GM12878 (cell line): ENCODE measurements at regions not wholly inside any gene's neighbourhood (a gene's known extent, or its start where the extent isn't known, plus 50 kb on each side); places are given as distances from the start of the nearest gene placed in this dataset.

Experiments used
- CHD4 ChIP-seq: fragments of 200-600 bp; sonication (generic); IDR thresholded peaks from 2 replicates; pipeline ENCODE4 v1.6.1; 2016; ENCODE audit warnings: mild to moderate bottlenecking
- MAX ChIP-seq: IDR thresholded peaks from 2 replicates; pipeline ENCODE4 v1.6.1; 2012; ENCODE audit warnings: low read depth, low read length, improper control_type of control experiment
- STAT1 ChIP-seq: fragments of 450-650 bp; conservative IDR thresholded peaks from 2 replicates; pipeline ENCODE4 v1.6.1; 2014; ENCODE audit warnings: antibody characterized with exemption, mild to moderate bottlenecking
- ZNF207 ChIP-seq: fragments of 450-650 bp; IDR thresholded peaks from 2 replicates; pipeline ENCODE4 v1.6.1; 2014; ENCODE audit warnings: antibody characterized with exemption, mild to moderate bottlenecking, borderline replicate concordance
- ZNF274 ChIP-seq: IDR thresholded peaks from one replicate; pipeline ENCODE4 v1.8.0; 2011; ENCODE audit not compliant: insufficient read length, insufficient read depth
- TF ChIP-seq, protein P1 (sequence below), 3 experiments: IDR thresholded peaks in 2 of 3; conservative IDR thresholded peaks in 1 of 3; 2 replicates each; pipeline ENCODE4 v1.5.1; 2011; ENCODE audit warnings: low read depth in 3 of 3, low read length in 3 of 3, mild to moderate bottlenecking in 3 of 3, control low read depth in 2 of 3, moderate library complexity in 2 of 3, inconsistent platforms in 1 of 3, mixed read lengths in 1 of 3; ENCODE audit not compliant: control insufficient read depth in 2 of 3, insufficient read depth in 1 of 3; ENCODE audit errors: extremely low read depth in 1 of 3

DNA sequence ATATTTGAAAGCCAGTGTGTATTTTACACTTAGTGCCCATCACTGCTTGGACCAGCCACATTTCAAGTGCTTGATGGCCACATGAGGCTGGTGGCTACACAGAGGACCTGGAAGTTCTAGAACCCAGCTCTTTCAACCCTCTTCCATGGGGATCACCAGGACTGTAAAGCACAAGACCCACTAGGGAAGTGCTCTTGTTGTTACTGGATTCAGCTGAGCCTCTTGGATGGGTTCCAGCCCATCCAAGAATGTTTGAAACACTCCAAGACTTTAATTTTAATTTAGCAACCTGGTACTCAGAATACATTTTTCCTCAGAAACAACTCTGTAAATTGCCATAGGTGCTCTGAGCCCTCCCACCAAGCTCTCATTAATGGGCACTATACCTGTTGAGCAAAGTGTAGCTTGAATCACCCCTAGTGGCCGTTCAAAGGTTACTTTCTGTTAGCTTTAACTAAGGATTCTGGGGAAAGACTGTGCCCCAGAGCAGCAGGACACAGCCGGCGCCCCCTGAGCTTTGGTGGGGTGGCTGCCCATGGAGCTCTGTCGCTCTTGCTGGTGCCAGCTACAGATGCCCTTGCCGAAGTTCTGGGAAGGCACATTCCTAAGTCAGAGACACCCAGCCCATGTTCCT is 212.4 kb downstream of the HSD17B3 start:
- no peak for TF ChIP-seq ZNF274
- TF ChIP-seq CHD4: no peak
- TF ChIP-seq, protein P1, sequence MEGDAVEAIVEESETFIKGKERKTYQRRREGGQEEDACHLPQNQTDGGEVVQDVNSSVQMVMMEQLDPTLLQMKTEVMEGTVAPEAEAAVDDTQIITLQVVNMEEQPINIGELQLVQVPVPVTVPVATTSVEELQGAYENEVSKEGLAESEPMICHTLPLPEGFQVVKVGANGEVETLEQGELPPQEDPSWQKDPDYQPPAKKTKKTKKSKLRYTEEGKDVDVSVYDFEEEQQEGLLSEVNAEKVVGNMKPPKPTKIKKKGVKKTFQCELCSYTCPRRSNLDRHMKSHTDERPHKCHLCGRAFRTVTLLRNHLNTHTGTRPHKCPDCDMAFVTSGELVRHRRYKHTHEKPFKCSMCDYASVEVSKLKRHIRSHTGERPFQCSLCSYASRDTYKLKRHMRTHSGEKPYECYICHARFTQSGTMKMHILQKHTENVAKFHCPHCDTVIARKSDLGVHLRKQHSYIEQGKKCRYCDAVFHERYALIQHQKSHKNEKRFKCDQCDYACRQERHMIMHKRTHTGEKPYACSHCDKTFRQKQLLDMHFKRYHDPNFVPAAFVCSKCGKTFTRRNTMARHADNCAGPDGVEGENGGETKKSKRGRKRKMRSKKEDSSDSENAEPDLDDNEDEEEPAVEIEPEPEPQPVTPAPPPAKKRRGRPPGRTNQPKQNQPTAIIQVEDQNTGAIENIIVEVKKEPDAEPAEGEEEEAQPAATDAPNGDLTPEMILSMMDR (IDR thresholded peaks at IDR 0.05 in 2 of 3, conservative IDR thresholded peaks at IDR 0.05 in 1 of 3; ENCODE audit: control insufficient read depth in 2 of 3, extremely low read depth in 1 of 3, insufficient read depth in 1 of 3, low read depth in 3 of 3, low read length in 3 of 3): no peak
- TF ChIP-seq MAX: no peak
- TF ChIP-seq STAT1: no peak
- TF ChIP-seq ZNF207: no peak
